Fibroblast of skin of right quadriceps (primary cell): ENCODE measurements at regions not wholly inside any gene's neighbourhood (a gene's known extent, or its start where the extent isn't known, plus 50 kb on each side); places are given as distances from the start of the nearest gene placed in this dataset.
A peak's percentile ranks its signal among the peaks of the same experiment; 100 is the strongest.

Experiments
- DNase-seq: peaks from one replicate; pipeline ENCODE4 v3.0.0-alpha.2; 2013

GRCh38 chr9:82458296-82458695 is 469.7 kb downstream of the SPATA31D1 start:
- no peak for DNase-seq

DNA sequence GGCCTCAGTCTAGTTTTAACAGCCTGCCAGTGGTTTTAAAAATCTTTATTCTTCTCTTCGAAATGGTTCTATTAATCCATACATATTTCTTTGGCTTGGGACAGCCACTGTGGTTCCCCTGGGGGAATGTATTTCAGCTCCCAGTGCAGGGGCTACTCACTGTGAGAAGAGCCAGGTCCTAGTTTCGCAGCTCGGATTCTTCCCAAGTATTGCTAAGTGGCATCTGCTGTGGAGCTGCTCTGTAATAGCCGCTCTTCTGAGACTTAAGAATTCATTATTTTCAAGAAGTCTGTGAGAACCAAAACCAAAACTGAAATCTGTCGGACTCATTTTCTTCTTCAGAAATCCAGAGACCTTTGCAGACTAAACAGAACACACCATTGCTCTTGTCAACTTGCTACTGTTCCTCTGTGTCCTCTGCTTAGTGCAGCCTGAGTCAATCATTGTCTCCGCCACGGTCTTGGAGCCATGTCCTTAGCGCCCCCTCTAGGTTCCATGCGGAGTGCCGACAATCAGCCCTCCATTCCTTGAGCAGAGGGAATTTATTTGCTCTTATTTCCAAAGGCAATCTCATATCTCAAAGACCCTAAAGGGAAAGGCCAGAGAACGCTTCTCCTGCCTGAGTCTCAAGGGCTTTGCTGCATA is 478.2 kb downstream of the SPATA31D1 start:
- no peak for DNase-seq

DNA sequence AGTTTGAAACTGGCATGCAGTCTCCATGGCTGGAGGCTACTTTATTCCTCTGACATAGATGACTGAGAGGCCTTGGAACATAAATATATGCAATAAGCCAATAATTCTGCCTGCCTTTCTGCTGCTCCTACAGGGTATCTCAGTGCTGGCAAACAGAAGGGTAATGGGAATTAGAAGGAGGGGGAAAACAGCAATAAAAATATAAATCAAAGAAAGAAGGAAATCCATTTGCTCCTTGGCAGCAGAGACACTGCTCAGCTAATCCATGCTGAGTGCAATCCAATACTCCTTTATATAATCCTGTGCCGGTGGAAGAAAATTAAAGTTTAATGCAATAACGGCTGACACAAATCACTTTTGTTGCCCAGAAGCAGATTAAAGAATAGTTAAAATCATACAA is 478.9 kb downstream of the SPATA31D1 start:
- no peak for DNase-seq

- no peak for DNase-seq
Observed at GRCh38 chr9:82474235-82474634, 485.7 kb downstream of the SPATA31D1 start.

DNA sequence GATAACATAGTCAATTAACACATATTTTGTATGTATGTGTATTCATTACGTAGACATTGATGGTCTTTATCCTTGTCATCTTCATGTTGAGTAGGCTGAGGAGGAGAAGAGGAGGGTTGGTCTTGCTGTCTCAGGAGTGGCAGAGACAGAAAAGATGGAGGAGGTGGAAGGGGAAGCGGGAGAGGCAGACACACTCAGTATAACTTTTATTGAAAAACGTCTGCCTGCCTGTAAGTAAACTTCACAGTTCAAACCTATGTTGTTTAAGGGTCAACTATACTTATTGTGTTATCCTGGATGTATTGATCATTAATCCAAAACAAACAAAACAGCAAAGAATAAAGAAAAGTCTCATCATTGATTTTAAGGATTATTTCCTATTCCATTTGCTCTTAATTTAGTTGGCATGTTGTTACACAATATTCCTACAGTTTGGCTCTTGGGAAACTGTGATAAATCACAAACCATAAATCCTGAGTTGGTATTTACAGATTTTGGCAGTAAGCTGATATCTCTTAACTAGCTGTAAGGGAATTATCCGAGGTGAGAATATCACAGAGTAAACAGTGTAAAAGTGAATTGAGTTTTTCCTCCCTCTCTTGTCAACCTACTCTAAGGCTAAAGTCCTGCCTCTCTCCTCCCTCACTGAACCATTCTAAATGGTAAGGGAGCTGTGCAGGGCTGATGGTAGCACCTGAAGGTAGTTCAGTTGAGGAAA is 487.2 kb downstream of the SPATA31D1 start:
- DNase-seq, result no peak

DNA sequence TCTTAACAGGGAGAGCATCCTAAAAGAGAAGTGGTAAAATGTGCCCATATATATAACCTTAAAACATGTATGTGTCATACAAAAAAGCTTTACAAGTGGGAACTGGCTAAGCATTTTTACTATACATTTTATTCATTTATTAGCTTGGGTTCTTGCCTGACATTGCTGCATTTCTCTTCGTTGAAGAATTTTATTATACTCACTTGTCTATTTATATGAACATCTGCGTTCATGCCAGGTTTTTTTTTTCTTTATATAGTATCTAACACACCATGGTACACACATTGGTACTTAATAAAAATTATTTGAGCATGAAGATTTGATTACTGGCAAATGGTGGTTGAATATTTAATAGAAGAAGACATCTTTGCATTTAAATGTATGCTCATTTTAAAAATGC is 492.3 kb downstream of the SPATA31D1 start:
- no peak for DNase-seq

- DNase-seq, result no peak
Observed at GRCh38 chr9:82487935-82488312, 499.4 kb downstream of the SPATA31D1 start.

- DNase-seq, result peak; percentile 89
Observed at GRCh38 chr9:82488313-82489200, 500.0 kb downstream of the SPATA31D1 start.

DNA sequence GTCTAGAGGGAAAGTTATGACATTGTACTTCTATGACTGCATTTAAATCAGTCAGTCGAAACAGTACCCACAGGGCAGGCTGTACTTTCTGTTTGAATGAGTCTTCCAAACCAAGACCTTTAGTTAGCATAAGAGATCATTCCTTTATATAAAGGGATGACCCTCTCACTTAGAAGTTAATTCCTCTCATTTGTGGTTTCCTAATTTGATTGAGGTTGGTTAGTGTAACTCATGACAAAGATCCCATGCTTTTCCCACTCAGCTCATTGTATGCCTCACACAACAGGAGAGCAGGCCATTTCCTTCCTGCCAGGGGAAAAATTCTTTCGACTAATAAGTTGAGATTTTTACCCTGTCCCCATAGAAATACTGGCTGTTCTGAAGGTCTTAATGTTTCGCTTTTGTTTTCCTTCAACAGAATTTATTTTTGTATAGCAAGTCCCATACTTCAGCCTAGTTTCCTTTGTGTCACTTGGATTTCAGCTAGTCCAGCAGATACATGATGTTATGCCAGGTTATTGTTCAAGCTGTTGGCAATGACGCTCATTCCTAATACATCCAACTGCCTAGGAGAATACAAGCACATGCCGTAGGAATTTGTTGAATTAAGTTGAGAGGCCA is 500.7 kb downstream of the SPATA31D1 start:
- peak; percentile 39 for DNase-seq

GRCh38 chr9:82490019-82490499 is 501.5 kb downstream of the SPATA31D1 start:
- DNase-seq, result peak; percentile 79

DNA sequence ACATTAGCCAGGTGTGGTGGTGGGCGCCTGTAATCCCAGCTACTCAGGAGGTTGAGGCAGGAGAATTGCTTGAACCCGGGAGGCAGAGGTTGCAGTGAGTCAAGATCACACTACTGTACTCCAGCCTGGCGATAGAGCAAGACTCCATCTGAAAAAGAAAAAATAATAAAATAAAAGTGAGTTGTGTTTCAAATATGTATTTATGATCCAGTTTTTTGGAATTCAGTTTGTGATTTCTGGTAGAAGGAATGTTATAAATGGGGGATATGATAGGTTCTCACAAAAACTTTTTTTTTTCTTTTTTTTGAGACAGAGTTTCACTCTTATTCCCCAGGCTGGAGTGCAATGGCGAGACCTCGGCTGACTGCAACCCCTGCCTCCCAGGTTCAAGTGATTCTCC is 502.2 kb downstream of the SPATA31D1 start:
- peak; percentile 10 for DNase-seq

DNA sequence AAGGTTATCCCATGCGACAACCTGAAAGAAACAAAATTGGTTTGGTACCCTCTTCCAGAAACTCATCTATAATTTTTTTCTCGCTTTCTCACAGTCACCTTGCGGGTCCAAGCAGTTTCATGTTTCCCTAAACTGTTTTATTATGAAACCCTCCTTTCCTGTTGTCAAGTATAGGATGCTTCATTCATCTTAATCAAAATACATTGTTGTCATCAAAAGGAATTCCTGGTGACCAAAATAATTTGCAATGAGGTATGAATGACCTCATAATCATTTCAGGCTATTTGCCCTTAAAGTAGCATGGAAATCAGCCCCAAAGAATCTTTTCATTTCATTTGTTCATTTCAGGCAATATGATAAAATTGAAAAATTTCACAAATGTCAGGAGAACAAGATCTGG is 503.0 kb downstream of the SPATA31D1 start:
- peak; percentile 6 for DNase-seq

DNA sequence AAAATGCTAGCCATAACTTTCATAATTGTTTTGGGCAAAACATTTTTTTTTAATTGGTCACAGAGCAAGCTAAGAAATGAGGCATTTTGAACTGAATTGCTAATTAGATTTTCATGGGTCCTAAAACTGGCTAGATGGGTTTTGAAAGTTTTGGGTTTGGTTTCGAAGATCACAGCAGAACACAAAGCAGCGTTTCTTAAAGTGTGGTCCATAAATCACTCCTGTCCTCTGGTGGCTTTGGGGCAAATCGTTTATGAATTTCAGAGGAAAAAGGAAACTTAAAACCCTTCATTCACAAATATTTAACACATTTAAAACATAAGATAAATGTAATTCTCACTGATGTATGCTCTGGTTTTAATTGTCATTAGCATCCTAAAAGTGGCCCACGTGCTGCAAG is 503.7 kb downstream of the SPATA31D1 start:
- no peak for DNase-seq

DNA sequence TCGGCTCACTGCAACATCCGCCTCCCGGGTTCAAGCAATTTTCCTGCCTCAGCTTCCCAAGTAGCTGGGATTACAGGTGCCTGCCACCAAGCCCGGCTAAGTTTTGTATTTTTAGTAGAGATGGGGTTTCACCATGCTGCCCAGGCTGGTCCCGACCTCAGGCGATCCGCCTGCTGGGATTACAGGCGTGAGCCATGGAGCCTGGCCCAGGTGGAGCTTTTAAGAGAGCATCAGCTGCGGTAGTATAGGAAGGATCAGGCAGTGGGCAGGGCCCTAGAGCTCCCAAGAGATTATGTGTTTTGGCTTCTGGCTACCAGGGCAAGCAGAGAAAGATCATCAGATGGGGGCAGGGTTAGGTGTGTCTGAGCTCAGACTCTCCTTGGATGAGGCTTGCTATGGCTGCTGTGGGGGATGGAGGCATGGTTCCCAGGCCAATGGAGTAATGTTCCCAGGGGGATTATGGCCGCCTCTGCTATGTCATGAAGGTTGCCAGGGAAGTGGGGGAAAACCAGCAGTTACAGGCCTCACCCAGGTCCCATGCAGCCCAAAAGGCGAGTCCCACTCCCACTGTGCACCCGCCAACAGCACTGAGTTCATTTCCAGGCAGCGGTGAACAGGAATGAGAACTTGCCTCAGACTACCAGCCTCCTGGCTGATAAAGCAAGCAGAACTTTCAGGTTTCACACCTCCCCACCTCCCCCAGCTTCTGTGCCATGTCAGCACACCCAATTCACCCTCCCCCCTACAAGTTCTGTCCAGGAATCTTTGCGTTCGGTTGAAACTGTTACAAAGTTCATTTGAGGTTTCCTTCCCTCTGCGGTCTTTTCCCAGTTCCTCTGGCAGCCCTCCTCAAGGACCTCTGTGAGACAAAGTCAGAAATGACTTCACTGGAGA is 507.6 kb downstream of the SPATA31D1 start:
- no peak for DNase-seq

- DNase-seq, result no peak
Observed at GRCh38 chr9:82498541-82499317, 510.2 kb downstream of the SPATA31D1 start.

DNA sequence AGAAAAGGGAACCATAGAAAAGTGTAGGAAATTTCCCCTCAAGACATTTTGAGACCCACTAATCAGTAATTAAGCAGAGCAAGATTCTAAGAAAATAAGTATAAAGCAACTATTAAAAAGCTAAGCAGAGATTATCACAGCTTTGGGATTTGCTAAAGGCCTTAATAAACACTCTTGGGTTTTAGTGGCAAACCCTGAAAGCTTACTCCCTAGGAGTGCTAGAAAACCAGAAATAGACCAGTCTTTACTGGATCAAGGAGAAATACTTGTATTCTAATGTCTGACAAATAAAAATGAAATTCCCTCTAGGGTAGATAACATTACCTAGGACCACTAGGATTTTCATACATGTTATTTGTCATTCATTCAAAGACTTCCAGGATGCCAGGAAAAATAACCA is 510.8 kb downstream of the SPATA31D1 start:
- no peak for DNase-seq

DNA sequence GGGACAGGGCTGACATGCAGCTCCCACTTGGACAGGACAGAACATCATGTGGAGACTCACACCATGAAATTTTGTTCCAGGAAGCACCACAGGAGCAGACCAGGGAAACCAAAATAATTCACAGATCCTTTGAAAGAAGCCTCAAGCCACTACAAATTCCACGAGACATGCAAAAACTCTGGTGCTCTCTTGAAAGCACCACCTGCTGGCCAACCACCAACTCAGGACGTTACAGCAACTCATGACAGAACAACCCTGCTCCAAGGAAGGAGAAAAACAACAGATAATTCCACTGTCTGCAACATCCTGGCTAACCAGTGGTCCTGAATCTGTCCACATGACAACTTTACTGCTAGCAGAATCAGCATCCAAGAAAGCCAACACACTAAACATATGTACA is 516.0 kb downstream of the SPATA31D1 start:
- DNase-seq, result no peak

- no peak for DNase-seq
Observed at GRCh38 chr9:82511626-82512025, 523.1 kb downstream of the SPATA31D1 start.

DNA sequence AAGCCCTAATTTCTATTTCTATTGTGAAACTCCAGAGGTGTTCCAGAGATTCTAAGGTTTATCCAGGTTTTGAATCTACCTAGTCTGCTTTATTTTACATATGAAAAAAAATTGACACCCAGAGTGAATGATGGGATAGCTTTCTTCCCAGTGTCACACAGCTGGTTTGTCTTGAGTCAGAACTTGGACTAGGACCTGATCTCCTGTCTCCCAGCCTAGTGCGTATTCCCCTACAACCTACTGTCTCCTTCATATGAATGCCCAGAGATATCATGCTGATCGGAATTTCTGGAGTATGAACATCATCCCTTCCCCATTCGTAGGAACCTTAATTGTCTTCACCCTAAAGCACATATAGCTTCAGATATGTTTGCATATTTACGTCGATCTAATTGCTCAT is 524.2 kb downstream of the SPATA31D1 start:
- DNase-seq, result no peak

- peak; percentile 57 for DNase-seq
Observed at GRCh38 chr9:82513242-82513751, 524.7 kb downstream of the SPATA31D1 start.
